GM12892 (cell line): ENCODE measurements at regions not wholly inside any gene's neighbourhood (a gene's known extent, or its start where the extent isn't known, plus 50 kb on each side); places are given as distances from the start of the nearest gene placed in this dataset.

Source experiments
- POLR2A ChIP-seq: IDR thresholded peaks from 2 replicates; pipeline ENCODE4 v1.6.1; 2011; ENCODE audit warnings: low read depth, low read length, control low read depth
- POLR2AphosphoS5 ChIP-seq: IDR thresholded peaks from 2 replicates; pipeline ENCODE4 v1.6.1; 2011; ENCODE audit warnings: low read depth, low read length, control low read depth

- TF ChIP-seq POLR2A, result no peak
- TF ChIP-seq POLR2AphosphoS5, result no peak
Measured at GRCh38 chr6:23797041-23797440, 329.0 kb upstream of the NRSN1 start.
